ENCODE measurements at regions not wholly inside any gene's neighbourhood (a gene's known extent, or its start where the extent isn't known, plus 50 kb on each side); places are given as distances from the start of the nearest gene placed in this dataset.

GRCh38 chr14:97361181-97361580, 564.0 kb downstream of the VRK1 start:
- DNase-seq: no peak
- no peaks in the 10 kb centered on the region for H3K9me3 ChIP-seq (ENCODE audit: severe bottlenecking)
- no peaks in the 10 kb centered on the region for H3K36me3 ChIP-seq
- H3K4me3 ChIP-seq (ENCODE audit: low read depth, low read length): no peak overlapping the region
- no peak overlapping the region for H3K27ac ChIP-seq
- H3K27me3 ChIP-seq (ENCODE audit: insufficient read depth, low read depth, severe bottlenecking): peaks cover 65% of the 10 kb centered on the region
- no peak for TF ChIP-seq CTCF (IDR thresholded peaks at IDR 0.05; ENCODE audit: low read depth, low read length)

GRCh38 chr14:97361958-97362357, 564.8 kb downstream of the VRK1 start:
- Histone ChIP-seq H3K27me3 (ENCODE audit: insufficient read depth, low read depth, severe bottlenecking) (peaks cover 68% of the 10 kb centered on the region), H3K27ac (no peak overlapping the region), H3K36me3 (no peaks in the 10 kb centered on the region), H3K9me3 (ENCODE audit: severe bottlenecking) (no peaks in the 10 kb centered on the region), H3K4me3 (ENCODE audit: low read depth, low read length) (no peak overlapping the region)
- no peak for TF ChIP-seq CTCF (IDR thresholded peaks at IDR 0.05; ENCODE audit: low read depth, low read length)
- no peak for DNase-seq

- DNase-seq: no peak
- Histone ChIP-seq H3K9me3 (ENCODE audit: severe bottlenecking) (no peaks in the 10 kb centered on the region), H3K27ac (no peak overlapping the region), H3K36me3 (no peaks in the 10 kb centered on the region), H3K27me3 (ENCODE audit: insufficient read depth, low read depth, severe bottlenecking) (peaks cover 56% of the 10 kb centered on the region), H3K4me3 (ENCODE audit: low read depth, low read length) (no peak overlapping the region)
- no peak for TF ChIP-seq CTCF (IDR thresholded peaks at IDR 0.05; ENCODE audit: low read depth, low read length)
Measured at GRCh38 chr14:97366400-97366799, 569.2 kb downstream of the VRK1 start.

GRCh38 chr14:97367278-97367677, 570.1 kb downstream of the VRK1 start:
- no peak for TF ChIP-seq CTCF (IDR thresholded peaks at IDR 0.05; ENCODE audit: low read depth, low read length)
- H3K4me3 ChIP-seq (ENCODE audit: low read depth, low read length): no peak overlapping the region
- no peak for DNase-seq
- H3K27me3 ChIP-seq (ENCODE audit: insufficient read depth, low read depth, severe bottlenecking): peaks cover 57% of the 10 kb centered on the region
- no peaks in the 10 kb centered on the region for H3K9me3 ChIP-seq (ENCODE audit: severe bottlenecking)
- no peaks in the 10 kb centered on the region for H3K36me3 ChIP-seq
- H3K27ac ChIP-seq: no peak overlapping the region

DNA sequence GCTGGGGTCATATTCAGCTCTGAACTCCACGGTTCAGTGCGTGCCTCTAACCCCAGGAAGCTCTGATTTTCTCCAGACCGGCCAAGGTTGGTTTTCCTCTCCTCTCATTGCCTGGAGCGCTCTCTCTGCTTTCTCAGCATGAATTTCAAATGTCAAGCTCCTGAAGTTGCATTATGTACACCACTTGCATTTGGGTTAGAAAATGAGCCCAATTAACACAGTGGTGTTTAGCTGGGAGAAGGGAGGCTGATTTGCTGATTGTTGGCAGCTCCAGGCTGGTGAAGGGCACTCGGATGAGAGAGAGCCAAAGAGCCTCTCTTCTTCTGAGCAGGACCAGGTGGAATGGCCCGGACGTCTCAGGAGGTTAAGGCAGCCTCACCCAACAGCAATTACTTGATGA, 570.9 kb downstream of the VRK1 start:
- Histone ChIP-seq H3K36me3 (no peaks in the 10 kb centered on the region), H3K27ac (no peak overlapping the region), H3K4me3 (ENCODE audit: low read depth, low read length) (no peak overlapping the region), H3K9me3 (ENCODE audit: severe bottlenecking) (no peaks in the 10 kb centered on the region), H3K27me3 (ENCODE audit: insufficient read depth, low read depth, severe bottlenecking) (peaks cover 63% of the 10 kb centered on the region)
- no peak for TF ChIP-seq CTCF (IDR thresholded peaks at IDR 0.05; ENCODE audit: low read depth, low read length)
- DNase-seq: no peak

- Histone ChIP-seq H3K27me3 (ENCODE audit: insufficient read depth, low read depth, severe bottlenecking) (peaks cover 62% of the 10 kb centered on the region), H3K36me3 (no peaks in the 10 kb centered on the region), H3K9me3 (ENCODE audit: severe bottlenecking) (no peaks in the 10 kb centered on the region), H3K4me3 (ENCODE audit: low read depth, low read length) (no peak overlapping the region), H3K27ac (no peak overlapping the region)
- DNase-seq: no peak
- TF ChIP-seq CTCF (IDR thresholded peaks at IDR 0.05; ENCODE audit: low read depth, low read length): no peak
Measured at GRCh38 chr14:97368900-97369564, 571.9 kb downstream of the VRK1 start.
